Activated naive CD4-positive, alpha-beta T cell treated with anti-CD3 and anti-CD28 coated beads, Interleukin-2, amount 50 U/mL, for 16 hours (primary cell): ENCODE measurements at regions not wholly inside any gene's neighbourhood (a gene's known extent, or its start where the extent isn't known, plus 50 kb on each side); places are given as distances from the start of the nearest gene placed in this dataset.

Source experiments
- DNase-seq: peaks from one replicate; pipeline ENCODE4 v3.0.0-alpha.2; 2020

- no peak for DNase-seq
Observed at GRCh38 chr2:238657132-238658053, 190.5 kb upstream of the TWIST2 start.

- DNase-seq: no peak
Observed at GRCh38 chr2:238658054-238658407, 189.9 kb upstream of the TWIST2 start.

GRCh38 chr2:238658820-238659219 is 189.1 kb upstream of the TWIST2 start:
- DNase-seq: no peak

GRCh38 chr2:238659231-238659630 is 188.7 kb upstream of the TWIST2 start:
- no peak for DNase-seq

GRCh38 chr2:238663586-238663985 is 184.3 kb upstream of the TWIST2 start:
- no peak for DNase-seq

- DNase-seq: no peak
Observed at GRCh38 chr2:238665919-238666318, 182.0 kb upstream of the TWIST2 start.

GRCh38 chr2:238666543-238666942 is 181.3 kb upstream of the TWIST2 start:
- no peak for DNase-seq

- DNase-seq: no peak
Observed at GRCh38 chr2:238667008-238667407, 180.9 kb upstream of the TWIST2 start.

- no peak for DNase-seq
Observed at GRCh38 chr2:238667639-238668038, 180.2 kb upstream of the TWIST2 start.

- DNase-seq: no peak
Observed at GRCh38 chr2:238668426-238668825, 179.5 kb upstream of the TWIST2 start.

- DNase-seq: no peak
Observed at GRCh38 chr2:238669046-238669445, 178.8 kb upstream of the TWIST2 start.

- no peak for DNase-seq
Observed at GRCh38 chr2:238669581-238670080, 178.3 kb upstream of the TWIST2 start.

- no peak for DNase-seq
Observed at GRCh38 chr2:238670111-238670585, 177.7 kb upstream of the TWIST2 start.

GRCh38 chr2:238682536-238682935 is 165.3 kb upstream of the TWIST2 start:
- DNase-seq: no peak

- no peak for DNase-seq
Observed at GRCh38 chr2:238684362-238685326, 163.2 kb upstream of the TWIST2 start.

GRCh38 chr2:238685327-238685709 is 162.6 kb upstream of the TWIST2 start:
- no peak for DNase-seq

GRCh38 chr2:238685713-238686112 is 162.2 kb upstream of the TWIST2 start:
- DNase-seq: no peak

- DNase-seq: no peak
Observed at GRCh38 chr2:238686223-238686622, 161.7 kb upstream of the TWIST2 start.

- no peak for DNase-seq
Observed at GRCh38 chr2:238688193-238689153, 159.4 kb upstream of the TWIST2 start.

GRCh38 chr2:238689331-238689730 is 158.6 kb upstream of the TWIST2 start:
- DNase-seq: no peak

- no peak for DNase-seq
Observed at GRCh38 chr2:238689871-238690389, 158.0 kb upstream of the TWIST2 start.

GRCh38 chr2:238690511-238690910 is 157.4 kb upstream of the TWIST2 start:
- DNase-seq: no peak
